B cell (primary cell): ENCODE measurements at regions not wholly inside any gene's neighbourhood (a gene's known extent, or its start where the extent isn't known, plus 50 kb on each side); places are given as distances from the start of the nearest gene placed in this dataset.

Experiments
- EZH2 ChIP-seq: IDR thresholded peaks from 2 replicates; pipeline ENCODE4 v1.6.1; 2012; ENCODE audit warnings: borderline replicate concordance, low read depth, mild to moderate bottlenecking, moderate library complexity, low read length; ENCODE audit not compliant: insufficient read depth, poor library complexity, severe bottlenecking
- TF ChIP-seq, protein P1 (sequence below): fragments of 200-600 bp; IDR thresholded peaks from one replicate; pipeline ENCODE4 v1.8.0; 2022; ENCODE audit warnings: antibody characterized with exemption, mild to moderate bottlenecking

DNA sequence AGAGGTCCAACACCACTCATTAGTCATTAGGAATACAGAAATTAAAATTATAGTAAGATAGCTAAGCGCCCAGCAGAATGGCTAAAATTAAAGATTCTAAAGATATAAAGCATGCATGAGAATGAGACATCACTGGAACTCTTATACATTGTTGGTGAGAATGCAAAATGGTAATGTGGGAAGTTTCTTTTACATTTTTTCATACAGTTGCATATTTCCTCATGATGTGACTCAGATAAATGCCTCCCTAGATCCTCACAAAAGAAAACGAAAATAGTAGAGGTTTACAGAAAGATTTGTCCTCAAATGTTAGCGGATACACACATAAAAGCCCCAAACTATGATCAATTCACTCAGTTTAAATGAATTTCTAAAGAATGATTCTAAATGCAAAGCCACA, 633.7 kb upstream of the GJE1 start:
- no peak for TF ChIP-seq EZH2
- TF ChIP-seq, protein P1, sequence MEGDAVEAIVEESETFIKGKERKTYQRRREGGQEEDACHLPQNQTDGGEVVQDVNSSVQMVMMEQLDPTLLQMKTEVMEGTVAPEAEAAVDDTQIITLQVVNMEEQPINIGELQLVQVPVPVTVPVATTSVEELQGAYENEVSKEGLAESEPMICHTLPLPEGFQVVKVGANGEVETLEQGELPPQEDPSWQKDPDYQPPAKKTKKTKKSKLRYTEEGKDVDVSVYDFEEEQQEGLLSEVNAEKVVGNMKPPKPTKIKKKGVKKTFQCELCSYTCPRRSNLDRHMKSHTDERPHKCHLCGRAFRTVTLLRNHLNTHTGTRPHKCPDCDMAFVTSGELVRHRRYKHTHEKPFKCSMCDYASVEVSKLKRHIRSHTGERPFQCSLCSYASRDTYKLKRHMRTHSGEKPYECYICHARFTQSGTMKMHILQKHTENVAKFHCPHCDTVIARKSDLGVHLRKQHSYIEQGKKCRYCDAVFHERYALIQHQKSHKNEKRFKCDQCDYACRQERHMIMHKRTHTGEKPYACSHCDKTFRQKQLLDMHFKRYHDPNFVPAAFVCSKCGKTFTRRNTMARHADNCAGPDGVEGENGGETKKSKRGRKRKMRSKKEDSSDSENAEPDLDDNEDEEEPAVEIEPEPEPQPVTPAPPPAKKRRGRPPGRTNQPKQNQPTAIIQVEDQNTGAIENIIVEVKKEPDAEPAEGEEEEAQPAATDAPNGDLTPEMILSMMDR, result no peak
